HL-60 (cell line): ENCODE measurements at regions not wholly inside any gene's neighbourhood (a gene's known extent, or its start where the extent isn't known, plus 50 kb on each side); places are given as distances from the start of the nearest gene placed in this dataset.

Source experiments
- CTCF ChIP-seq: IDR thresholded peaks from one replicate; pipeline ENCODE4 v1.5.1; 2011; ENCODE audit warnings: low read length, control low read depth, inconsistent platforms; ENCODE audit not compliant: insufficient read depth
- GABPA ChIP-seq: IDR thresholded peaks from 2 replicates; pipeline ENCODE4 v1.6.1; 2012; ENCODE audit warnings: low read depth
- POLR2AphosphoS5 ChIP-seq: IDR thresholded peaks from 2 replicates; pipeline ENCODE4 v1.6.1; 2012; ENCODE audit warnings: low read depth
- REST ChIP-seq: IDR thresholded peaks from 2 replicates; pipeline ENCODE4 v1.6.1; 2012; ENCODE audit warnings: low read depth; ENCODE audit not compliant: insufficient replicate concordance
- SPI1 ChIP-seq: IDR thresholded peaks from 2 replicates; pipeline ENCODE4 v1.6.1; 2012; ENCODE audit warnings: low read depth, mild to moderate bottlenecking, borderline replicate concordance

DNA sequence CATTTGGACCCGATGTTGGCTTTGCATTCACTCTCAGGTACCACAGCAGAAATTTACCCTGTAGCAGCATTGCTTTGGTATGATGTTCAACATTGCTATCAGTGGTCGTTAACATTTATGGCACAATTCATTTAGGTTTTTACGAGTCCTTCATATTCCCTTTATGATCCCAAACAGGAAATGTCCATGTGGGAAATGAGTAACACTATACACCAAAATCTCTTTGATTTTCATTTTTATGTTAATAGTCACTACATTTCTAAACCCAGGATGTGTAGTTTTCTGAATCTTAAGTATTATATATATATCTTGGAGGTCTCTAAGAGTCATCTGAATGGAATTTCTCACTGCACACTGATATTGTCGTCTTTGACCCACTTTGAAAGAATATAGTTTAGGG lies 78.5 kb upstream of the RBMS3 start:
- TF ChIP-seq CTCF (no peak), SPI1 (no peak), POLR2AphosphoS5 (no peak), REST (no peak), GABPA (no peak)
